Epithelial cell of esophagus (primary cell): ENCODE measurements at regions not wholly inside any gene's neighbourhood (a gene's known extent, or its start where the extent isn't known, plus 50 kb on each side); places are given as distances from the start of the nearest gene placed in this dataset.
A peak's percentile ranks its signal among the peaks of the same experiment; 100 is the strongest.
"Not testable (repeated sequence)": the region's sequence is repeated elsewhere in the genome, so short reads cannot be mapped to it uniquely, and the experiment has no call there.

Source experiments
- DNase-seq: peaks from one replicate; pipeline ENCODE4 v3.0.0; 2010; ENCODE audit warnings: low read depth
- H3K4me3 ChIP-seq: 2 replicates; pipeline ENCODE4 v1.5.1; 2011; ENCODE audit warnings: mild to moderate bottlenecking, low read length, control low read depth
- TF ChIP-seq, protein P1 (sequence below): IDR thresholded peaks from 2 replicates; pipeline ENCODE4 v1.5.1; 2011; ENCODE audit warnings: low read depth, mild to moderate bottlenecking, low read length, control low read depth, inconsistent platforms; ENCODE audit not compliant: insufficient read depth; ENCODE audit errors: missing control alignments

DNA sequence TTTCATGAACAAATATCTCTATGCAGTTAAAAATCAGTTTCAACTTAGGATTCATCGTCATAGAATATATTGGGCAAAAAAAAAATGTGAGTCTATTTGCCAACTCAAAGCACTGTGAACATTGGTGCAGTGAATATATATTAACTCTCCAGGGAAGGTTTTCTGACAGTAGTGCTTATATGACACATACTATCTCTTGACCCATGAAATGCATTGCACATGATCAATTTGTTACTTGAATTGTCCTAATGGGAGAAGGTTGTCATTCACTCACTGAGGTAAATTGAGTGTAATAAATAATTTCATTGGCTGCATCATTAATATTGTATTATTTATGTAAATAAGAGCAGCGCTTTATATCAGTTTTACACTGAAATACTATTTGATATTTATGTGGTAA, 2458.5 kb downstream of the ARAP2 start:
- no peak for DNase-seq
- H3K4me3 ChIP-seq, result no peak overlapping the region
- TF ChIP-seq, protein P1, sequence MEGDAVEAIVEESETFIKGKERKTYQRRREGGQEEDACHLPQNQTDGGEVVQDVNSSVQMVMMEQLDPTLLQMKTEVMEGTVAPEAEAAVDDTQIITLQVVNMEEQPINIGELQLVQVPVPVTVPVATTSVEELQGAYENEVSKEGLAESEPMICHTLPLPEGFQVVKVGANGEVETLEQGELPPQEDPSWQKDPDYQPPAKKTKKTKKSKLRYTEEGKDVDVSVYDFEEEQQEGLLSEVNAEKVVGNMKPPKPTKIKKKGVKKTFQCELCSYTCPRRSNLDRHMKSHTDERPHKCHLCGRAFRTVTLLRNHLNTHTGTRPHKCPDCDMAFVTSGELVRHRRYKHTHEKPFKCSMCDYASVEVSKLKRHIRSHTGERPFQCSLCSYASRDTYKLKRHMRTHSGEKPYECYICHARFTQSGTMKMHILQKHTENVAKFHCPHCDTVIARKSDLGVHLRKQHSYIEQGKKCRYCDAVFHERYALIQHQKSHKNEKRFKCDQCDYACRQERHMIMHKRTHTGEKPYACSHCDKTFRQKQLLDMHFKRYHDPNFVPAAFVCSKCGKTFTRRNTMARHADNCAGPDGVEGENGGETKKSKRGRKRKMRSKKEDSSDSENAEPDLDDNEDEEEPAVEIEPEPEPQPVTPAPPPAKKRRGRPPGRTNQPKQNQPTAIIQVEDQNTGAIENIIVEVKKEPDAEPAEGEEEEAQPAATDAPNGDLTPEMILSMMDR, result no peak

DNA sequence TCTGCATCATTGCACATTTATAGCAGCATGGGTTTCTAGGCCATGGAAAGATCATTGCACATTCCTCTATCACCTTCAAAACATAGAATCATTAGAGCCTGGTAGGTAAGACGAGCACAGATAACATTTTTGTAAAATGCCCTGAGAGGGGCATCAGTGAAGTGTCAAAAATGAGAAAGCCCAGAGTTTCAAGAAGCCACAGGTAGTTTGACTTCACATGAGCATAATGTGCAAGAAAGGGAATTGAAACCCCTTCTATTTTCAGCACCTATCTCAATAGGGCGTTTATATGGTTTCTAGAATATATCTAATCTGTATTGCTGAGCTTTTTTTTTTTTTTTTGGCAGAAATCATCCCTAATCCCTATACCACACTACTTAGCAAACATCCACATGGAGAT, 2441.7 kb downstream of the ARAP2 start:
- TF ChIP-seq, protein P1, result no peak

DNA sequence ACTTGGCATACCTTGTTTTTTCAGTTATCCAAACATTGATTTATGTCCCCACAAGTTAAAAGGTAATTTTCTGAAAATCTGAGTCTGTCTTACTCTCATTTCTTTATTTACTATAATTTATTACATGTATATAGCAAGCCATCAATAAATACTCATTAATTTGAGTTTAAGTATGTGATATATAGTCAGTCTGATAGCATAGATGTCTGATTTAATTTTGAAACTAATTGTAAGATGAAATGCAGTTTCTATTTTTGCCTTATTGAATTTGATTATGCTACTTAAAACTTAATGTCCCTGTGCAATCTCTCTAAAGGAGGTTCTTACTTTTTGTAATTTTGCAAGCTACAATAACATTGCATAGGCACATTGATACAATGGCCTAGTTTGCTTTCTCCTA, 2418.6 kb downstream of the ARAP2 start:
- no peak overlapping the region for H3K4me3 ChIP-seq
- no peak for DNase-seq
- TF ChIP-seq, protein P1, result no peak

More for the DNA sequence above, 2441.7 kb downstream of the ARAP2 start:
- DNase-seq, result no peak
- H3K4me3 ChIP-seq, result no peak overlapping the region

DNA sequence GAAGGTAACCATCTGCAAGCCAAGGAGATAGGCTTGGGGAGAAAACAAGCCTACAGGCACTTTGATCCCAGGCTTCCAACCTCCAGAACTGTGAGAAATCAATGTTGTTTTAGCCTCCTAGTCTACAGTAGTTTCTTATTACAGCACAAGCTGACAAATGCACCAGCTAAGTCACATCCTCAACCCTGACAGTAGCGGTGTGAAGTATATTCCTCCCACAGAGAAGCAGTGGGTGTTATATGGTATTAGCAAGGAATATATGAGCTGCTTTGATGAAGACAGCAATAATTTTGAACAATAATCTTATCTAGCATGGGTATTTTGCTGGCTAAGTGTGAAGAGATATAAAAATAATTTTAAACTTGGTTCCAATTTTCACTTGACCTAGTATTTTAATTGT, 2415.0 kb downstream of the ARAP2 start:
- not testable (repeated sequence) for H3K4me3 ChIP-seq, DNase-seq

DNA sequence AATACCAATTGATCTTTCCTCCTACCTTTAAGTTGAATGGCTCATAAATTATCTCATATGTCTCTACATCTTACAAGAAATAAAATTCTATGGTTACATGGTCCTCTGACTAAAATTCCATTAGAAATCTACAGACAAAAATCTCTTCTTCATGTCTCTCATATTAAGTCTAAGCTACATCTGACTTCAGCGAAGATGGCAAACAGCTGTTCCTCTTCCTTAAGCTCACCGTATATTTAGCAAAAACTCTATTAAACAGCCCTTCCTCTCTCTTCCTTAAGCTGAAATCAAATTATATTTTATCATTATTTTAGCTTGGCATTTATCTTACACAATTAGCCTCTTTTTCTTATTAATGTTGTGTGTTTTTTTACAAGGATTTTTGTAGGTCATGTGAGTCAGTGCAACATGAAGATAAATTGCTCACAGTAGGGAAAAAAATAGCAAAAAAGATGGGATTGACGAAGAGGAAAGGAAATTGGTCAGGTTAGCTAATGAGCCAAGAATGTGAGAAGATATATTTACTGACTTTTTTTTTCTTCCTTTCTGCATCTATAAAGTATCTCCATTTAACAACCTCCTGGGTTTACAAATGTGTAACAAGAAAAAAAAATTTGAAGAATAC, 2412.8 kb downstream of the ARAP2 start:
- no peak overlapping the region for H3K4me3 ChIP-seq
- TF ChIP-seq, protein P1, result no peak
- no peak for DNase-seq

DNA sequence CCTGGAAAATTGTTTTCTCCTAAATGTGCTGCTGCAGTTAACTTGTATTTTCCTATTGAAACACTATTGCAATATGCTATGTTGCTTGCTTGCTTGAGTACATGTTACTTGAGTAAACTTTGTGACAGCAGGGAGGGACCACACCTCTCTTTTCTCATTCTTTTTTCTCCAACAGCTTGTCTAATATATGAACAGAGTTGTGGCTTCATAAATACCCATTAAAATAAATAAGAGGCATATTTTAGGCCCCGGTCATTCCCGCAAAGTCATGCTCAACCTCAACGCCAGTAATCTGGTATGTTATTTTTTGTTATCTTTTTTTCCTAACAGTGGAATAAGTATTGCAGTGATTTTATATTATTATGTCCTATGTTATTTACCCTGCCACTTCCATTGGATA, 2408.6 kb downstream of the ARAP2 start:
- DNase-seq, H3K4me3 ChIP-seq: not testable (repeated sequence)

DNA sequence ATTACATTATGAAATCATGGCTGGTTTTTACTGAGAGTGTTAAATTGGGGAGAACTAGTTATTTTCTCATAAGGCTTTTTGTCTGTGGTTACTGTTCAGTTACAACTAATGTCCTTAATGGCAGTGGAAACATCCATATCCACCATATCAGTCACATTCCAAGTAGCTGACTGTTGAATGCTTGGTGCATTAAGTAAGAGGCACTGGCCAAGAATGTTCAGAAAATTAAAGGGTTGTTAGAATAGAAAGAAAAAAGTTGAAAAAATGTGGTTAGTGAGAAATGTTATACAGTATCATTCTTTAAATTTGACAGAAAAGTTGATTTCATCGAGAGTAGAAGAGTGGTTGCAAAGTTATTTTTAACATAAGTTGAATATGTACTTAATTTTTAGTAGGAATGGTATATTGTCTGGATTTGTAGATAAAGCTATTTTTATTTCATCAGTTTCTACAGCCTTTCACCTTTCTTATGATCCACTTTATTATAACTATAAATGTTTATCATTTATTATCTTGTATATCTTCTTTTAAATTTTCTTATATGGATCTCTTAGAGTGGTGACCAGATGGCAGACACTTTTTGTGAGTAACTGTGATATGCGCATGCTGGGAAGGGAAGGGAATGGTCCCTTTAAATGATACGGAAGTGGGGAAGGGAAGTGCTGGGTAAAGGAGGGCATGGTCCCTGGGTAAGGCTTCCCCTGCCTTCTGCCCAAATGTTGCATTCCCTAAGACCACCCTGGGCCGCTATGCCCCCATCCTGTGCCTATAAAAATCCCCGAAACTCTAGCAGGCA, 2407.1 kb downstream of the ARAP2 start:
- TF ChIP-seq, protein P1, result no peak
- DNase-seq, result peak; percentile 23
- no peak overlapping the region for H3K4me3 ChIP-seq

DNA sequence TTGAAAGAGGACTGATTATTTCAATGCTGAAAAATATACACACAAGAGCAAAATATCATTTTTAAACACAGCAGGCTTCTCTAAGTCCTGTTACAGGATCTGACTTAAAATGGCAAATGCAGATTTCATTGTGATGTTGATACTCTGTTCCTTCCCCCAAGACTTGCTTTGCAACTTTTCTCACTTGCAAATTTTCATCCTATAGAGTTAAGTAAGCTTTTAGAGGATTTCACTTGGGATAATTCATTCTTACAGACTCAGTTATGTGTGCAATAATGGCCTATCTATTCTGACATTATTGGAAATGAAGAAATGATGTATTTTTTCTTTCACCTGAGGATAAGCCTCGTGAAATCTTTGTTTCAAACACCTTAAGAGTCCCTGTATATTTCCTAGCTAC, 2403.2 kb downstream of the ARAP2 start:
- DNase-seq, result no peak
- no peak overlapping the region for H3K4me3 ChIP-seq
- TF ChIP-seq, protein P1, result no peak
